Neural cell (in vitro differentiated cells): ENCODE measurements at regions not wholly inside any gene's neighbourhood (a gene's known extent, or its start where the extent isn't known, plus 50 kb on each side); places are given as distances from the start of the nearest gene placed in this dataset.

Source experiments
- CTCF ChIP-seq: fragments of 450-650 bp; IDR thresholded peaks from 2 replicates; pipeline ENCODE4 v1.5.1; 2014; ENCODE audit warnings: antibody characterized with exemption, mild to moderate bottlenecking, moderate library complexity; ENCODE audit not compliant: poor library complexity, severe bottlenecking
- EP300 ChIP-seq: fragments of 450-650 bp; conservative IDR thresholded peaks from 2 replicates; pipeline ENCODE4 v1.6.1; 2014; ENCODE audit warnings: antibody characterized with exemption, mild to moderate bottlenecking, moderate library complexity; ENCODE audit not compliant: poor library complexity, severe bottlenecking
- EZH2 ChIP-seq: fragments of 200-600, 300-800 bp; shearing (Covaris generic), sonication (generic); IDR thresholded peaks from 2 replicates; pipeline ENCODE4 v1.6.1; 2014; ENCODE audit warnings: antibody characterized with exemption, low read length, borderline replicate concordance, mild to moderate bottlenecking; ENCODE audit not compliant: insufficient read depth, poor library complexity, severe bottlenecking
- MXI1 ChIP-seq: fragments of 450-650 bp; conservative IDR thresholded peaks from 2 replicates; pipeline ENCODE4 v1.6.1; 2014; ENCODE audit warnings: antibody characterized with exemption, mild to moderate bottlenecking; ENCODE audit not compliant: poor library complexity, severe bottlenecking
- POLR2AphosphoS5 ChIP-seq: IDR thresholded peaks from 2 replicates; pipeline ENCODE4 v1.6.1; 2012
- RAD21 ChIP-seq: fragments of 450-650 bp; conservative IDR thresholded peaks from 2 replicates; pipeline ENCODE4 v1.6.1; 2014; ENCODE audit warnings: antibody characterized with exemption, mild to moderate bottlenecking, moderate library complexity
- REST ChIP-seq: IDR thresholded peaks from 2 replicates; pipeline ENCODE4 v1.6.1; 2012; ENCODE audit warnings: borderline replicate concordance

GRCh38 chr12:116640281-116640680 is 81.1 kb downstream of the MAP1LC3B2 start:
- TF ChIP-seq CTCF, result no peak
- TF ChIP-seq EZH2, result no peak
- no peak for TF ChIP-seq EP300
- TF ChIP-seq POLR2AphosphoS5, result no peak
- TF ChIP-seq RAD21, result no peak
- no peak for TF ChIP-seq MXI1
- no peak for TF ChIP-seq REST
